ENCODE measurements at regions not wholly inside any gene's neighbourhood (a gene's known extent, or its start where the extent isn't known, plus 50 kb on each side); places are given as distances from the start of the nearest gene placed in this dataset.
"Not testable (repeated sequence)": the region's sequence is repeated elsewhere in the genome, so short reads cannot be mapped to it uniquely, and the experiment has no call there.

GRCh38 chr10:70987396-70988130 is 99.2 kb upstream of the PCBD1 start:
- no peak for DNase-seq (ENCODE audit: low read depth, low spot score)

- DNase-seq (ENCODE audit: low read depth, low spot score), result not testable (repeated sequence)
Measured at GRCh38 chr10:70990156-70990555, 101.8 kb upstream of the PCBD1 start.

DNA sequence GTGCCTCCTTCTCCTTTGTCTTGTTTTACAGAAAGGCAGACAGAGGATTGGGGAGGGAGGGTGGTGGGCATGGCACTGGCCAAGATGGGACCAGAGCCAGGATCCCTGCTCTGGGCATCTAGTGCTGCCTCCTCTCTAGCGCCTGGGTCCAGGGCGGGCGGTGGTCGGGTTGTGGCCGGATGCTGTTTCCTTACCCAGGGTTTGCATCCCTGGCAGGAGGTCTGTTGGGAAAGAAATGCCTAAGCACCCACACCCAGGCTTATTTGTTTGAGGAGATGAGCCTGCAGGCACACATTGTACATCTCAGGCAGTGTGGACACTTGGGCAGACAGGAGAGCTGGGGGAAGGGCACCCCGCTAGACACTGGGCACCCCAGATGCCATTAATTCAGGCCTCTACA is 102.3 kb upstream of the PCBD1 start:
- no peak for DNase-seq (ENCODE audit: low read depth, low spot score)

DNA sequence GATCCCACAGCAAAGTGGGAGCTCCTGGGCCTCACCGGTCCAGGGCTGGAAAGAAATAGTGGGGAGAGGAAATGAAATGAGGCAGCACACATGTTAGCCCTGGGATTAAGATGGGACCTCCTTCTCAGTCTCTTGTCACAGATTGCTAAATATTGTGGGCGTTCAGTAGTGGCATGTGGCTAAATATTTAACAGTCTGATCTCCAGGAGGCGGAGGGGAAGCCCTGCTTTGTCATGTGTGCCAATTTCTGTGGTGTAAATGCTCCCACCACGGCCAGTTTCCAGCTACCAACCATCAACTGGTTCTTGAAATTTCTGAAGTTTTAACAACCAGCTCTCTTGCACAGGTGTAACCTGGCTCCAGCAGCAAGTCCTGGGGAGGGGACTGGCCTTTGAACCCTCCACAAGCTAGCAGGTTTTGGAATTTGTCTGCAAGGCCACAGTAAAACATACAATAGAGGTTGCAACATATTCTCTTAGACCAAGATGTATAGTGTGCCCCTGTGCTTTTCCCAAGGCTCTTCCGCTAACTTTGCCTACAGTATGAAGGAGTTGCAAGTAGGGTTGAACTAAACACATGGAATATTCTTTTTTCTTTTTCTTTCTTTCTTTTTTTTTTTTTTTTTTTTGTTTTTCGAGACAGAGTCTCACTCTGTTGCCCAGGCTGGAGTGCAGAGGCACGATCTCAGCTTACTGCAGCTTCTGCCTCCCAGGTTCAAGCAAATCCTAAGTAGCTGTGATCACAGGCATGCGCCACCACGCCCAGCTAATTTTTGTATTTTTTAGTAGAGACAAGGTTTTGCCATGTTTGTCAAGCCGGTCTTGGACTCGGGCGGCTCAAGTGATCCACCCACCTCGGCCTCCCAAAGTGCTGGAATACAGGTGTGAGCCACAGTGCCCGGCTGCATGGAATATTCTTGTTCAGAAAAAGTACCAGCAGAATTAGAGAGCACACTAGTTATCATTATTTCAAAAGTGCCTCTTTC is 103.1 kb upstream of the PCBD1 start:
- no peak for DNase-seq (ENCODE audit: low read depth, low spot score)

GRCh38 chr10:70992436-70992835 is 104.1 kb upstream of the PCBD1 start:
- DNase-seq (ENCODE audit: low read depth, low spot score), result no peak

DNA sequence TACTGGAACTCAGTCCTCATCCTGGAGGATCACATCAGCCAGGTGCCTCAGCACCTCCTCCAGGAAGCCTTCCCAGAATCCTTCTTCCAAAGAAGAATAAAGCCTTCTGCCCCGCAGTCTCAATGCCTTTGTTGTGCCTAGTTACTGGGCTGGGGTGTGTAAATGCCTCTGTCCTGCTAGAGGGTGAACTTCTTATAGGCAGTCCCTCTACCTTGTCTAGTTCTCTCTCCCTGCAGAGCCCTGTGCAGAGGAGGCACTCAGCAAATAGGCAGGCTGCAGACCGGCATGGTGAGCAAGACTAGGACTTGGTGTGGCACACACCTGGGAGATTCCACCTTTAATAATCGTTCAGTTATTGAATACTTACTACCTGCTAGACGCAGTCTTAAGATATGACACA is 104.7 kb upstream of the PCBD1 start:
- no peak for DNase-seq (ENCODE audit: low read depth, low spot score)

GRCh38 chr10:70996549-70996948 is 108.2 kb upstream of the PCBD1 start:
- DNase-seq (ENCODE audit: low read depth, low spot score), result no peak

DNA sequence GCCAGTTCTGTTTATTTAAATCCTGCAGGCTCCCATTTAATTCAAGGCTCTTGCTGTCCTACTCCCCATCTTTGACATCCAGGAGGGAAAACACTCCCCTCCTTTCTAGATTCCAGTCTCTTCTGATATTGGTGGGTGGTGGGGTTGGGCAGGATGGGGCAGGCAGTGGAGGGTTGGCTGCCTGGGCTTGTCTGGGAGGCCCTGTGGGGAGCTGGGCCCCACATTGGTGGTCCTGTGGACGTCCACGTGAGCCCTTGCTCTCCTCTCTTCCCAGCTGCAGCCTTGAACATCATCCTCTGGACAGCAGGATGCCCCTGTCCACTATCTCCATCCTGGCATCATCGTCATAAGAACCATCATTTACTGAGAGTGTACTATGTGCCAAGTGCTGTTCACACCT is 108.9 kb upstream of the PCBD1 start:
- DNase-seq (ENCODE audit: low read depth, low spot score), result no peak

DNA sequence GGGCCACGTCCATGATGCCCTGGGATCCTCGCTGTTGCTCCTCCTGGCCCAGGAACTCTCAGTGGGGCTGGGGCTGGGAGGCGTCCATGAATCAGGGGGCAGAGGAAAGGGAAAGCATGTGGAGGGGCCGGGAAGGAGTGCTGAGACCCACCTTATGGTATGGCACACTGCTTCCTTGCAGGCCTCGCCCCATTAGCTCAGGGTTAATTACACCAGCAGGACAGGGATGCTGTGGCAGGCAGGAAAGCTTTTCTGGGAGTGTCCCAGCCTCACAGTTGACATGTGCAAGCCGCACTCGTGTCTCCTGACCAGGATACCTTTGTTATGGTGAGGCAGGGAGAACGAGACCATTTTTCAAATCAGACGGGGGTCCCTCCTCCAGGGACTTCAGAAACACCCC is 109.7 kb upstream of the PCBD1 start:
- no peak for DNase-seq (ENCODE audit: low read depth, low spot score)

DNA sequence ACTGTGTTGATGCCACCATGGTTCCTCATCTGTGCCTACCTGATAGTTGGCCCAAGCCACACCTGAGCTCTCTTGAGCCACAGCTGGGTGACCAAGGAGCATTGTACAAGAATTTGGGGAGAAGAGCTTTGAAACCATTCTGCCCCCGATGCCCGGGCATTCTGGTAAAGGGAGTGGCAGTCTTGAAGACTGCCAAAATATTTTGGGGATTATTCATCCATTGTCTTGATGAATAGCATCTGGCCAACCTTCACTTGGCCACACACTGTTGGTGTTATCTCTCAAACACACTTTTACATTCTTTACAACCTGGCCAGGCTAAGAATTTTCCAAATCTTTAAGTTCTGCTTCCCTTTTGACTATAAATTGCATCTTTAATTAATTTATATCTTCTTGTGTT is 113.1 kb upstream of the PCBD1 start:
- no peak for DNase-seq (ENCODE audit: low read depth, low spot score)

- no peak for DNase-seq (ENCODE audit: low read depth, low spot score)
Measured at GRCh38 chr10:71004176-71005075, 116.1 kb upstream of the PCBD1 start.

- DNase-seq (ENCODE audit: low read depth, low spot score), result no peak
Measured at GRCh38 chr10:71005337-71006305, 117.3 kb upstream of the PCBD1 start.

DNA sequence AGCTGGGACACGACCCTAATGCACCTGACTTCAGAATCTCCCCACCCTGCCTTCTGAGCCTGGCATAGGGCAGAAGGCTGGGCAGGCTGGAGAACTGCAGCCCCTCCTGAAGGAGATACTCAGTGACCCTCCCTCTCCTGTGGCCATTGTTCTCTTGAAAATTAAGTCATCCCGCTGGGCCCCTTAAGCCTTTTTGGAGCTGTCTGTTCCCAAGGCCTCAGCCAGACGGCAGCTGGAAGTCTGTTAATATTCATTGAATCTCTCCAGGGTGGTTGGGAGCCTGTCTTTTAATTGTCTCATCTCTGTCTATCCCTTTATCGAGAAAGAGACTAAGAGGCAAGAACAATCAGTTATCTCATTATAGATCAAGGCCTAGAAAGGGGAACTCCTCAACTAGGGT is 118.1 kb upstream of the PCBD1 start:
- no peak for DNase-seq (ENCODE audit: low read depth, low spot score)

GRCh38 chr10:71007516-71007915 is 119.2 kb upstream of the PCBD1 start:
- DNase-seq (ENCODE audit: low read depth, low spot score), result no peak

- DNase-seq (ENCODE audit: low read depth, low spot score), result no peak
Measured at GRCh38 chr10:71008150-71008549, 119.8 kb upstream of the PCBD1 start.

DNA sequence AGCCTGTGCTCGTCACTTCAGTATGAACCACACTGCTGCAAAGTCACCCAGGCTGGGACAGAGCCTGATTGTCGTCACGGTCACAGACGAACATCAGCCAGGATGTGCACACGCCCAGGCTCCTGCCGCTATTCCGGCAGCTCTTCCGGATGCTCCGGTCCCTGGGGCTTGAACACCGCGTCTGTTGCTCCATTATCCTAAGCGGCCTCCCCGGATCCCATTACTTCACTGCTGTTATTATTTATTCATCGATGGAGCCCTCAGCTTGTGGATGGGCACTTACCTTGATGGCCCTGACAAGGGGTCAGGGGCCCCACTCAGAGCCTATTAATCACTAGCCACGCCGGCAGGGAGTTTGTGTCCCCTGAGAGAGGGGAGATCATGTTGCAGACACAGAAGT is 120.8 kb upstream of the PCBD1 start:
- DNase-seq (ENCODE audit: low read depth, low spot score), result no peak

DNA sequence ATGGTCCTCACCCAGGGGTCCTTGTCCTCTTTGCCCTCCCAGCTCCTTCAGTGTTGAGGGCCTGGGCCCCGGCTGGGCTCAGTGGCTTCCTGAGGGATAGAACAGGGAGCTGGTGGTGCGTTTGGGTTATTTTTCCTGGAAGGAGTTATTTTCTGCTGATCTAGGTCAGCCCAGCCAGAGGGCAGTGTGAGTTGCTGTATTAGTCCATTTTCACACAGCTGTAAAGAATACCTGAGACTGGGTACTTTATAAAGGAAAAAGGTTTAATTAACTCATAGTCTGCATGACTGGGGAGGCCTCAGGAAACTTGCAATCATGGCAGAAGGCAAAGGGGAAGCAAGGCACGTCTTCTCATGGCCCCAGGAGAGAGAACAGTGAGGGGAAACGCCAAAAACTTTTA is 122.4 kb upstream of the PCBD1 start:
- DNase-seq (ENCODE audit: low read depth, low spot score), result no peak

DNA sequence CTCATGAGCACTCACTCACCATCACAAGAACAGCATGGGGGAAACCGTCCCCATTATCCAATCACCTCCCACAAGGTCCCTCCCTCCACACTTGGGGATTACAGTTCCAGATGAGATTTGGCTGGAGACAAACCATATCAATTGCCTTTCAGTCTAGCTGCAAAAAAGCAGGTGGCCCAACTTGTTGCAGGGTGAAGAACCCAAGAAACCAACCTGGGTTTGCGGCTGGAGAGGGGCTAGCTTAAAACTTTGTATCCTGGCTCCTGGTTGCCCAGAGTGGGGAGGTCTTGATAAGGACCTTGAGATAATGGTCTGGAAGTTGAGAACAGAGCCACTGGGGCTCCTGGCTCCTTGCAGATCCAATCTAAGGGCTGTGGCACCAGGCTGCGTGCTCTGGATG is 122.8 kb upstream of the PCBD1 start:
- DNase-seq (ENCODE audit: low read depth, low spot score), result no peak

DNA sequence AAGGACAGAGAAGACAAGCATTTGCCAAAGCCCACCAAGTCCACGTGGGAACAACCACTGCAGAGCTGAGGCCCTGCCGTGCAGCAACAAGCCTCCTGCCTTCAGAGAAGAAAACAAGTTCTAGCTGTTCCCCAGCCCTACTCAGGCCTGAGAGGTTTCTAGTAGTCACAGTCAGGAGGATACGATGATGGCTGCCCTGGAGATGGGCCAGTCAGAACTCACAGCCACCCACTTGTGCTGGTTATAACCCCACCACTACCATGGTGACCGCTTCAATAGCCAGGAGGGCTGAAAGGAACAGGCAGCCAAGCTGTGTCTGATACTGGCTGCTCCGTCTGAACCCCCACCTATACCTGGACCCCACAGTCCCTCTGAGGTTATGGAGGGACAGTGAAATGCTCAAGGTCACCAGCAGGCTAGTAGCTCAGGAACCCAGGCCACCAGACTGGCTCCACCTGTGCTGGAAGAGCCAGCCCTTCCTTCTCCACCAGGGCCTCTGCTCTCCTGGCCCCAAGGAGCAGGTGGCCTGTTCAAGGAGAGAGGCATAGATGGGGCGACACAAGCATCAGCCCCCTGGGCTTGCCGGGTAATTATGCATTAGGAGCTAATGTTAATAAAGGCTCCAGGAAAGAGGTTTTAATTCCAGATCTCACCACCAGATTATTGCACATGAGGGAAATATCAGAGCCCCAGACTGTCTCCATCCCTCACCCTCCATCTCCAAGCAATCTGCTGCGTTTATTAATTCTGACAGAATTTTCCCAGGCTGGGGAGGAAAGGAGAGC is 125.8 kb upstream of the PCBD1 start:
- DNase-seq (ENCODE audit: low read depth, low spot score), result no peak

DNA sequence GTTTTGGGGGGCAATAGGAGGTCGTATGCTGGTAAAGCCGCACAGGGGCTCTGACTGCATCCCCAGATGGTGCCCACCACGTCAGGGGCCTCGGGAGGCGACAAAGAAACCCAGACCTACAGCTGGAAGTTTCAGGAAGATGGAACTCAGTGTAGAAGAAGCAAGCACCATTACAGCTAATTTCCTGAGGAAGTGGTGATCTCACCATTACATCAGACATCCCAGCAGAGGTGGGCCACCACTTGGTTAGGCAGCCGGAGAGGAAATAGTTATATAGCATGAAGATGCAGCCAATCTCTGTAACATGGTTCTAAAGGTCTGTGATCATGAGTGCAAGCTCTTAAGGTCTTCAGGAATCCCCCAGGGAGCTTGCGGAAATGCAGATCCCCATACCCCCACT is 127.3 kb upstream of the PCBD1 start:
- no peak for DNase-seq (ENCODE audit: low read depth, low spot score)
